ENCODE measurements at regions not wholly inside any gene's neighbourhood (a gene's known extent, or its start where the extent isn't known, plus 50 kb on each side); places are given as distances from the start of the nearest gene placed in this dataset.
"Not testable (repeated sequence)": the region's sequence is repeated elsewhere in the genome, so short reads cannot be mapped to it uniquely, and the experiment has no call there.

DNA sequence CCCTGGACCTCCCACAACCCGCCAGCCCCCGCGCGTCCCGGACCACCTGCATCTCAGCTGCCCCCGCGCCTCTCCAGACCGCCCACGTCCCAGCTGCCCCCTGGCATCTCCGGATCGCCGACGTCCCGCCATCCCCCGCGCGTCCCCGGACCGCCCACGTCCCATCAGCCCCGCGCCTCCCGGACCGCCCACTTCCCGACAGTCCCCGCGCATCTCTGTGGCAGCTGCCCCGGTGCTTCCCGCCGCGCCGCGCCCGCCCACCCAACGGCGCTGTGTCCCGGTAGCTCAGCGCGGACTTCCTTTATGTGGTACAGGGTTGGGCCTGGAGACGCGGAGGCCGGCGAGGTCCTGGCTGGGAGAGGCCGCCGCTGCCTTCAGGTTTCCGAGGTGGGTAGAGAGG is 874.9 kb downstream of the TMEM121 start:
- TF ChIP-seq EZH2 (IDR thresholded peaks at IDR 0.05; ENCODE audit: low read depth, unreplicated experiment); NANOG (IDR thresholded peaks at IDR 0.05; ENCODE audit: borderline replicate concordance); POLR2AphosphoS5 (IDR thresholded peaks at IDR 0.05; ENCODE audit: low read depth); JUNB (IDR thresholded peaks at IDR 0.05; ENCODE audit: unreplicated experiment); CREB1 (CRISPR knock-in tag; IDR thresholded peaks at IDR 0.05; ENCODE audit: low read depth); EZH2phosphoT487 (IDR thresholded peaks at IDR 0.05; ENCODE audit: unreplicated experiment); ZNF114 (CRISPR knock-in tag; IDR thresholded peaks at IDR 0.05); ZNF331 (CRISPR knock-in tag; IDR thresholded peaks at IDR 0.05; ENCODE audit: low read depth): not testable (repeated sequence)
- TF ChIP-seq, protein P1, sequence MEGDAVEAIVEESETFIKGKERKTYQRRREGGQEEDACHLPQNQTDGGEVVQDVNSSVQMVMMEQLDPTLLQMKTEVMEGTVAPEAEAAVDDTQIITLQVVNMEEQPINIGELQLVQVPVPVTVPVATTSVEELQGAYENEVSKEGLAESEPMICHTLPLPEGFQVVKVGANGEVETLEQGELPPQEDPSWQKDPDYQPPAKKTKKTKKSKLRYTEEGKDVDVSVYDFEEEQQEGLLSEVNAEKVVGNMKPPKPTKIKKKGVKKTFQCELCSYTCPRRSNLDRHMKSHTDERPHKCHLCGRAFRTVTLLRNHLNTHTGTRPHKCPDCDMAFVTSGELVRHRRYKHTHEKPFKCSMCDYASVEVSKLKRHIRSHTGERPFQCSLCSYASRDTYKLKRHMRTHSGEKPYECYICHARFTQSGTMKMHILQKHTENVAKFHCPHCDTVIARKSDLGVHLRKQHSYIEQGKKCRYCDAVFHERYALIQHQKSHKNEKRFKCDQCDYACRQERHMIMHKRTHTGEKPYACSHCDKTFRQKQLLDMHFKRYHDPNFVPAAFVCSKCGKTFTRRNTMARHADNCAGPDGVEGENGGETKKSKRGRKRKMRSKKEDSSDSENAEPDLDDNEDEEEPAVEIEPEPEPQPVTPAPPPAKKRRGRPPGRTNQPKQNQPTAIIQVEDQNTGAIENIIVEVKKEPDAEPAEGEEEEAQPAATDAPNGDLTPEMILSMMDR (conservative IDR thresholded peaks at IDR 0.05; ENCODE audit: low read depth in 2 of 2), result not testable (repeated sequence)
- TF ChIP-seq, protein P2, sequence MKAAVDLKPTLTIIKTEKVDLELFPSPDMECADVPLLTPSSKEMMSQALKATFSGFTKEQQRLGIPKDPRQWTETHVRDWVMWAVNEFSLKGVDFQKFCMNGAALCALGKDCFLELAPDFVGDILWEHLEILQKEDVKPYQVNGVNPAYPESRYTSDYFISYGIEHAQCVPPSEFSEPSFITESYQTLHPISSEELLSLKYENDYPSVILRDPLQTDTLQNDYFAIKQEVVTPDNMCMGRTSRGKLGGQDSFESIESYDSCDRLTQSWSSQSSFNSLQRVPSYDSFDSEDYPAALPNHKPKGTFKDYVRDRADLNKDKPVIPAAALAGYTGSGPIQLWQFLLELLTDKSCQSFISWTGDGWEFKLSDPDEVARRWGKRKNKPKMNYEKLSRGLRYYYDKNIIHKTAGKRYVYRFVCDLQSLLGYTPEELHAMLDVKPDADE (IDR thresholded peaks at IDR 0.05), result not testable (repeated sequence)
- TF ChIP-seq, protein P3, sequence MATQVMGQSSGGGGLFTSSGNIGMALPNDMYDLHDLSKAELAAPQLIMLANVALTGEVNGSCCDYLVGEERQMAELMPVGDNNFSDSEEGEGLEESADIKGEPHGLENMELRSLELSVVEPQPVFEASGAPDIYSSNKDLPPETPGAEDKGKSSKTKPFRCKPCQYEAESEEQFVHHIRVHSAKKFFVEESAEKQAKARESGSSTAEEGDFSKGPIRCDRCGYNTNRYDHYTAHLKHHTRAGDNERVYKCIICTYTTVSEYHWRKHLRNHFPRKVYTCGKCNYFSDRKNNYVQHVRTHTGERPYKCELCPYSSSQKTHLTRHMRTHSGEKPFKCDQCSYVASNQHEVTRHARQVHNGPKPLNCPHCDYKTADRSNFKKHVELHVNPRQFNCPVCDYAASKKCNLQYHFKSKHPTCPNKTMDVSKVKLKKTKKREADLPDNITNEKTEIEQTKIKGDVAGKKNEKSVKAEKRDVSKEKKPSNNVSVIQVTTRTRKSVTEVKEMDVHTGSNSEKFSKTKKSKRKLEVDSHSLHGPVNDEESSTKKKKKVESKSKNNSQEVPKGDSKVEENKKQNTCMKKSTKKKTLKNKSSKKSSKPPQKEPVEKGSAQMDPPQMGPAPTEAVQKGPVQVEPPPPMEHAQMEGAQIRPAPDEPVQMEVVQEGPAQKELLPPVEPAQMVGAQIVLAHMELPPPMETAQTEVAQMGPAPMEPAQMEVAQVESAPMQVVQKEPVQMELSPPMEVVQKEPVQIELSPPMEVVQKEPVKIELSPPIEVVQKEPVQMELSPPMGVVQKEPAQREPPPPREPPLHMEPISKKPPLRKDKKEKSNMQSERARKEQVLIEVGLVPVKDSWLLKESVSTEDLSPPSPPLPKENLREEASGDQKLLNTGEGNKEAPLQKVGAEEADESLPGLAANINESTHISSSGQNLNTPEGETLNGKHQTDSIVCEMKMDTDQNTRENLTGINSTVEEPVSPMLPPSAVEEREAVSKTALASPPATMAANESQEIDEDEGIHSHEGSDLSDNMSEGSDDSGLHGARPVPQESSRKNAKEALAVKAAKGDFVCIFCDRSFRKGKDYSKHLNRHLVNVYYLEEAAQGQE (IDR thresholded peaks at IDR 0.05; ENCODE audit: unreplicated experiment), result not testable (repeated sequence)
- TF ChIP-seq, protein P4, sequence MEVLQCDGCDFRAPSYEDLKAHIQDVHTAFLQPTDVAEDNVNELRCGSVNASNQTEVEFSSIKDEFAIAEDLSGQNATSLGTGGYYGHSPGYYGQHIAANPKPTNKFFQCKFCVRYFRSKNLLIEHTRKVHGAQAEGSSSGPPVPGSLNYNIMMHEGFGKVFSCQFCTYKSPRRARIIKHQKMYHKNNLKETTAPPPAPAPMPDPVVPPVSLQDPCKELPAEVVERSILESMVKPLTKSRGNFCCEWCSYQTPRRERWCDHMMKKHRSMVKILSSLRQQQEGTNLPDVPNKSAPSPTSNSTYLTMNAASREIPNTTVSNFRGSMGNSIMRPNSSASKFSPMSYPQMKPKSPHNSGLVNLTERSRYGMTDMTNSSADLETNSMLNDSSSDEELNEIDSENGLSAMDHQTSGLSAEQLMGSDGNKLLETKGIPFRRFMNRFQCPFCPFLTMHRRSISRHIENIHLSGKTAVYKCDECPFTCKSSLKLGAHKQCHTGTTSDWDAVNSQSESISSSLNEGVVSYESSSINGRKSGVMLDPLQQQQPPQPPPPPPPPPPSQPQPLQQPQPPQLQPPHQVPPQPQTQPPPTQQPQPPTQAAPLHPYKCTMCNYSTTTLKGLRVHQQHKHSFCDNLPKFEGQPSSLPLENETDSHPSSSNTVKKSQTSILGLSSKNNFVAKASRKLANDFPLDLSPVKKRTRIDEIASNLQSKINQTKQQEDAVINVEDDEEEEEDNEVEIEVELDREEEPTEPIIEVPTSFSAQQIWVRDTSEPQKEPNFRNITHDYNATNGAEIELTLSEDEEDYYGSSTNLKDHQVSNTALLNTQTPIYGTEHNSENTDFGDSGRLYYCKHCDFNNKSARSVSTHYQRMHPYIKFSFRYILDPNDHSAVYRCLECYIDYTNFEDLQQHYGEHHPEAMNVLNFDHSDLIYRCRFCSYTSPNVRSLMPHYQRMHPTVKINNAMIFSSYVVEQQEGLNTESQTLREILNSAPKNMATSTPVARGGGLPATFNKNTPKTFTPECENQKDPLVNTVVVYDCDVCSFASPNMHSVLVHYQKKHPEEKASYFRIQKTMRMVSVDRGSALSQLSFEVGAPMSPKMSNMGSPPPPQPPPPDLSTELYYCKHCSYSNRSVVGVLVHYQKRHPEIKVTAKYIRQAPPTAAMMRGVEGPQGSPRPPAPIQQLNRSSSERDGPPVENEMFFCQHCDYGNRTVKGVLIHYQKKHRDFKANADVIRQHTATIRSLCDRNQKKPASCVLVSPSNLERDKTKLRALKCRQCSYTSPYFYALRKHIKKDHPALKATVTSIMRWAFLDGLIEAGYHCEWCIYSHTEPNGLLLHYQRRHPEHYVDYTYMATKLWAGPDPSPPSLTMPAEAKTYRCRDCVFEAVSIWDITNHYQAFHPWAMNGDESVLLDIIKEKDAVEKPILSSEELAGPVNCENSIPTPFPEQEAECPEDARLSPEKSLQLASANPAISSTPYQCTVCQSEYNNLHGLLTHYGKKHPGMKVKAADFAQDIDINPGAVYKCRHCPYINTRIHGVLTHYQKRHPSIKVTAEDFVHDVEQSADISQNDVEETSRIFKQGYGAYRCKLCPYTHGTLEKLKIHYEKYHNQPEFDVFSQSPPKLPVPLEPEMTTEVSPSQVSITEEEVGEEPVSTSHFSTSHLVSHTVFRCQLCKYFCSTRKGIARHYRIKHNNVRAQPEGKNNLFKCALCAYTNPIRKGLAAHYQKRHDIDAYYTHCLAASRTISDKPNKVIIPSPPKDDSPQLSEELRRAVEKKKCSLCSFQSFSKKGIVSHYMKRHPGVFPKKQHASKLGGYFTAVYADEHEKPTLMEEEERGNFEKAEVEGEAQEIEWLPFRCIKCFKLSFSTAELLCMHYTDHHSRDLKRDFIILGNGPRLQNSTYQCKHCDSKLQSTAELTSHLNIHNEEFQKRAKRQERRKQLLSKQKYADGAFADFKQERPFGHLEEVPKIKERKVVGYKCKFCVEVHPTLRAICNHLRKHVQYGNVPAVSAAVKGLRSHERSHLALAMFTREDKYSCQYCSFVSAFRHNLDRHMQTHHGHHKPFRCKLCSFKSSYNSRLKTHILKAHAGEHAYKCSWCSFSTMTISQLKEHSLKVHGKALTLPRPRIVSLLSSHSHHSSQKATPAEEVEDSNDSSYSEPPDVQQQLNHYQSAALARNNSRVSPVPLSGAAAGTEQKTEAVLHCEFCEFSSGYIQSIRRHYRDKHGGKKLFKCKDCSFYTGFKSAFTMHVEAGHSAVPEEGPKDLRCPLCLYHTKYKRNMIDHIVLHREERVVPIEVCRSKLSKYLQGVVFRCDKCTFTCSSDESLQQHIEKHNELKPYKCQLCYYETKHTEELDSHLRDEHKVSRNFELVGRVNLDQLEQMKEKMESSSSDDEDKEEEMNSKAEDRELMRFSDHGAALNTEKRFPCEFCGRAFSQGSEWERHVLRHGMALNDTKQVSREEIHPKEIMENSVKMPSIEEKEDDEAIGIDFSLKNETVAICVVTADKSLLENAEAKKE (CRISPR knock-in tag; IDR thresholded peaks at IDR 0.05), result not testable (repeated sequence)
